ENCODE measurements at regions not wholly inside any gene's neighbourhood (a gene's known extent, or its start where the extent isn't known, plus 50 kb on each side); places are given as distances from the start of the nearest gene placed in this dataset.

GRCh38 chr17:70314506-70314905 is 145.2 kb downstream of the KCNJ2 start:
- no peak overlapping the region for H3K4me3 ChIP-seq
- 84 to 90% (median 85%) methylated on average over 6 of the region's 6 CpGs for WGBS, 3 donors

GRCh38 chr17:70317421-70317820 is 148.1 kb downstream of the KCNJ2 start:
- TF ChIP-seq POLR2A (IDR thresholded peaks at IDR 0.05): no peak
- no peak for TF ChIP-seq EP300 (IDR thresholded peaks at IDR 0.05)
- TF ChIP-seq CTCF (IDR thresholded peaks at IDR 0.05): no peak
- no peaks in the 10 kb centered on the region for H3K9me3 ChIP-seq
- H3K36me3 ChIP-seq: no peaks in the 10 kb centered on the region
- H3K27ac ChIP-seq: no peak overlapping the region
- H3K27me3 ChIP-seq: no peaks in the 10 kb centered on the region
- H3K4me1 ChIP-seq (ENCODE audit: insufficient read depth): no peaks in the 10 kb centered on the region
- 56 to 91% (median 76%) methylated on average over 1 of the region's 1 CpG for WGBS, 3 donors
- DNase-seq: no peak
- H3K4me3 ChIP-seq: no peak overlapping the region
- intact Hi-C loops (cut with DNase I): no loop called here

More at GRCh38 chr17:70314506-70314905, 145.2 kb downstream of the KCNJ2 start:
- Histone ChIP-seq H3K27ac (no peak overlapping the region), H3K9me3 (no peaks in the 10 kb centered on the region), H3K4me1 (ENCODE audit: insufficient read depth) (no peaks in the 10 kb centered on the region), H3K36me3 (no peaks in the 10 kb centered on the region), H3K27me3 (no peaks in the 10 kb centered on the region)
- no peak for DNase-seq
- intact Hi-C loops (cut with DNase I): no loop called here
- TF ChIP-seq EP300 (IDR thresholded peaks at IDR 0.05): no peak
- no peak for TF ChIP-seq POLR2A (IDR thresholded peaks at IDR 0.05)
- no peak for TF ChIP-seq CTCF (IDR thresholded peaks at IDR 0.05)

- Histone ChIP-seq H3K27me3 (no peaks in the 10 kb centered on the region), H3K36me3 (no peaks in the 10 kb centered on the region), H3K4me1 (ENCODE audit: insufficient read depth) (no peaks in the 10 kb centered on the region), H3K4me3 (no peak overlapping the region), H3K27ac (no peak overlapping the region), H3K9me3 (no peaks in the 10 kb centered on the region)
- intact Hi-C loops (cut with DNase I): no loop called here
- 61 to 65% (median 64%) methylated on average over 3 of the region's 3 CpGs for WGBS, 3 donors
- no peak for DNase-seq
- no peak for TF ChIP-seq POLR2A (IDR thresholded peaks at IDR 0.05)
- no peak for TF ChIP-seq EP300 (IDR thresholded peaks at IDR 0.05)
- TF ChIP-seq CTCF (IDR thresholded peaks at IDR 0.05): no peak
These were observed 148.7 kb downstream of the KCNJ2 start for GRCh38 chr17:70318051-70318450.

GRCh38 chr17:70319516-70319915 is 150.2 kb downstream of the KCNJ2 start:
- H3K36me3 ChIP-seq: no peaks in the 10 kb centered on the region
- H3K4me1 ChIP-seq (ENCODE audit: insufficient read depth): no peaks in the 10 kb centered on the region
- H3K27me3 ChIP-seq: no peaks in the 10 kb centered on the region
- TF ChIP-seq EP300 (IDR thresholded peaks at IDR 0.05): no peak
- TF ChIP-seq POLR2A (IDR thresholded peaks at IDR 0.05): no peak
- TF ChIP-seq CTCF (IDR thresholded peaks at IDR 0.05): no peak
- no peak overlapping the region for H3K27ac ChIP-seq
- no peaks in the 10 kb centered on the region for H3K9me3 ChIP-seq
- intact Hi-C loops (cut with DNase I): no loop called here
- H3K4me3 ChIP-seq: no peak overlapping the region
- 70 to 80% (median 78%) methylated on average over 3 of the region's 3 CpGs for WGBS, 3 donors
- DNase-seq: no peak

Data from ovary (tissue), 7 donors.